HUES48 (cell line): ENCODE measurements at regions not wholly inside any gene's neighbourhood (a gene's known extent, or its start where the extent isn't known, plus 50 kb on each side); places are given as distances from the start of the nearest gene placed in this dataset.

ENCODE experiments used
- H3K27ac ChIP-seq: one replicate; pipeline ENCODE4 v1.7.0; 2013; ENCODE audit warnings: low read depth, low read length, inconsistent platforms
- H3K27me3 ChIP-seq: 2 replicates; pipeline ENCODE4 v1.6.1; 2013; ENCODE audit warnings: mild to moderate bottlenecking, low read length; ENCODE audit not compliant: control insufficient read depth, insufficient read depth
- H3K36me3 ChIP-seq: 2 replicates; pipeline ENCODE4 v1.6.1; 2013; ENCODE audit warnings: low read length; ENCODE audit not compliant: control insufficient read depth, insufficient read depth
- H3K4me1 ChIP-seq: 2 replicates; pipeline ENCODE4 v1.6.1; 2013; ENCODE audit warnings: mild to moderate bottlenecking, low read length; ENCODE audit not compliant: control insufficient read depth, insufficient read depth
- H3K4me3 ChIP-seq: 2 replicates; pipeline ENCODE4 v1.5.1; 2013; ENCODE audit warnings: mild to moderate bottlenecking, low read depth, low read length
- H3K9ac ChIP-seq: 2 replicates; pipeline ENCODE4 v1.6.1; 2013; ENCODE audit warnings: mild to moderate bottlenecking, low read depth, low read length, moderate library complexity
- H3K9me3 ChIP-seq: 2 replicates; pipeline ENCODE4 v1.6.1; 2013; ENCODE audit warnings: low read length; ENCODE audit not compliant: control insufficient read depth, insufficient read depth

GRCh38 chr1:75074831-75075395, 59.3 kb upstream of the LHX8 start:
- peak overlapping the region; percentile 54; the same call in 1 of the 2 replicates for H3K9ac ChIP-seq
- no peaks in the 10 kb centered on the region for H3K36me3 ChIP-seq
- peak overlapping the region; percentile 33 for H3K4me3 ChIP-seq
- no peaks in the 10 kb centered on the region for H3K27me3 ChIP-seq
- H3K4me1 ChIP-seq = peaks cover 65% of the 10 kb centered on the region
- peak overlapping the region; percentile 95 for H3K27ac ChIP-seq
- H3K9me3 ChIP-seq = no peaks in the 10 kb centered on the region

- Histone ChIP-seq H3K27ac (no peak overlapping the region), H3K4me1 (peaks cover 86% of the 10 kb centered on the region), H3K9me3 (no peaks in the 10 kb centered on the region), H3K9ac (no peak overlapping the region), H3K27me3 (peaks cover 6% of the 10 kb centered on the region; the same call in 1 of the 2 replicates), H3K4me3 (no peak overlapping the region), H3K36me3 (no peaks in the 10 kb centered on the region)
Measured at GRCh38 chr1:75079538-75080290, 54.5 kb upstream of the LHX8 start.

GRCh38 chr1:75083223-75083622, 51.0 kb upstream of the LHX8 start:
- Histone ChIP-seq H3K36me3 (no peaks in the 10 kb centered on the region), H3K4me3 (peak overlapping the region; percentile 16; the same call in 1 of the 2 replicates), H3K4me1 (peaks cover 56% of the 10 kb centered on the region), H3K27me3 (peaks cover 6% of the 10 kb centered on the region; the same call in 1 of the 2 replicates), H3K27ac (peak overlapping the region; percentile 49), H3K9ac (no peak overlapping the region), H3K9me3 (no peaks in the 10 kb centered on the region)

- Histone ChIP-seq H3K9ac (no peak overlapping the region), H3K36me3 (no peaks in the 10 kb centered on the region), H3K27ac (peak overlapping the region; percentile 49), H3K9me3 (no peaks in the 10 kb centered on the region), H3K4me1 (peaks cover 48% of the 10 kb centered on the region), H3K27me3 (peaks cover 6% of the 10 kb centered on the region; the same call in 1 of the 2 replicates), H3K4me3 (no peak overlapping the region)
Measured at GRCh38 chr1:75083848-75084514, 50.2 kb upstream of the LHX8 start.
